ENCODE measurements at regions not wholly inside any gene's neighbourhood (a gene's known extent, or its start where the extent isn't known, plus 50 kb on each side); places are given as distances from the start of the nearest gene placed in this dataset.

DNA sequence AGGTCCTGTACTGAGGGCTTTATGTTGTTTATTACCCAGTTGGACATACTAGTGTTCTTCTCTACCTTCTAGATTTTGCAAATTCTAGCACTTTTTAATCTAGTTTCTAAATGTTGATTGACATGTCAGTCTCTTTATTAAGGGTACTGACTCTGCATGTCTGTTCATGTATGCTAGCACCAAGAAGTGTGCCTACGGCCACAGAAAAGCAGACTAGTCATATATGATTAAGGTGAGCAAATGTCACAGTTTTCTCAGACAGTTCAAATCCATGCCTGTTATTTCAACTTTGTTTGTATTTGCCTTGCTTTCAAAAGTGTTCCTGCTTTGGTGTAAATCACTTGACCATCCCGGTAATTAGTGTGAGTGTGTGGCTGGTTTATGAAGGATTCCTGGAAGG is 145.0 kb upstream of the DSEL start:
- Mint-ChIP-seq H3K4me3 (ENCODE audit: unreplicated experiment) (no peak overlapping the region), H3K9me3 (ENCODE audit: unreplicated experiment) (no peaks in the 10 kb centered on the region), H3K27me3 (ENCODE audit: unreplicated experiment) (peaks cover 1% of the 10 kb centered on the region), H3K27ac (ENCODE audit: unreplicated experiment) (no peak overlapping the region), H3K36me3 (ENCODE audit: low read depth, unreplicated experiment) (no peaks in the 10 kb centered on the region), H3K4me1 (ENCODE audit: unreplicated experiment) (no peaks in the 10 kb centered on the region)
- TF ChIP-seq, protein P1, sequence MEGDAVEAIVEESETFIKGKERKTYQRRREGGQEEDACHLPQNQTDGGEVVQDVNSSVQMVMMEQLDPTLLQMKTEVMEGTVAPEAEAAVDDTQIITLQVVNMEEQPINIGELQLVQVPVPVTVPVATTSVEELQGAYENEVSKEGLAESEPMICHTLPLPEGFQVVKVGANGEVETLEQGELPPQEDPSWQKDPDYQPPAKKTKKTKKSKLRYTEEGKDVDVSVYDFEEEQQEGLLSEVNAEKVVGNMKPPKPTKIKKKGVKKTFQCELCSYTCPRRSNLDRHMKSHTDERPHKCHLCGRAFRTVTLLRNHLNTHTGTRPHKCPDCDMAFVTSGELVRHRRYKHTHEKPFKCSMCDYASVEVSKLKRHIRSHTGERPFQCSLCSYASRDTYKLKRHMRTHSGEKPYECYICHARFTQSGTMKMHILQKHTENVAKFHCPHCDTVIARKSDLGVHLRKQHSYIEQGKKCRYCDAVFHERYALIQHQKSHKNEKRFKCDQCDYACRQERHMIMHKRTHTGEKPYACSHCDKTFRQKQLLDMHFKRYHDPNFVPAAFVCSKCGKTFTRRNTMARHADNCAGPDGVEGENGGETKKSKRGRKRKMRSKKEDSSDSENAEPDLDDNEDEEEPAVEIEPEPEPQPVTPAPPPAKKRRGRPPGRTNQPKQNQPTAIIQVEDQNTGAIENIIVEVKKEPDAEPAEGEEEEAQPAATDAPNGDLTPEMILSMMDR (IDR thresholded peaks at IDR 0.05; ENCODE audit: unreplicated experiment), result no peak
- DNase-seq (ENCODE audit: low spot score), result no peak

DNA sequence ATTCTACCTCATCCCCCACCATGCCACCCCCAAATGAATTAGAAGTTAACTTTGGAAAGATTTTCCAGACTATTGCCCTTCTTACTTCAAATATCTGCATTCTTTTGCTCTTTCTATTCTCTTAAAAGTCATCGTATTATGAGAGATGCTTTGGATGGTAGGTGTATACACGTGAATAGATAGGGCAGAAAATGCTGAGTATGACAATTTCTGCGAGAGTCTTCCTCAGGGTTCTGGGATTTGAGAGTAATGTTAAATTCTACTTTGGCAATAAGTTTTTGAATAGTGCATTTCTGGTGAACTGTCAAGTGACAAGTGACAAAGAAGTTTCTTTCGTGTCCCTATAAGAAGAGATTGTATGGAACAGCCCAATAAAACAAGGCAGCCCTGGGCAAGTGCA is 137.6 kb upstream of the DSEL start:
- no peaks in the 10 kb centered on the region for H3K9me3 Mint-ChIP-seq (ENCODE audit: unreplicated experiment)
- peaks cover 1% of the 10 kb centered on the region for H3K27me3 Mint-ChIP-seq (ENCODE audit: unreplicated experiment)
- no peaks in the 10 kb centered on the region for H3K4me1 Mint-ChIP-seq (ENCODE audit: unreplicated experiment)
- TF ChIP-seq, protein P1 (IDR thresholded peaks at IDR 0.05; ENCODE audit: unreplicated experiment), result no peak
- H3K36me3 Mint-ChIP-seq (ENCODE audit: low read depth, unreplicated experiment), result no peaks in the 10 kb centered on the region
- H3K27ac Mint-ChIP-seq (ENCODE audit: unreplicated experiment), result no peak overlapping the region
- no peak for DNase-seq (ENCODE audit: low spot score)
- no peak overlapping the region for H3K4me3 Mint-ChIP-seq (ENCODE audit: unreplicated experiment)

DNA sequence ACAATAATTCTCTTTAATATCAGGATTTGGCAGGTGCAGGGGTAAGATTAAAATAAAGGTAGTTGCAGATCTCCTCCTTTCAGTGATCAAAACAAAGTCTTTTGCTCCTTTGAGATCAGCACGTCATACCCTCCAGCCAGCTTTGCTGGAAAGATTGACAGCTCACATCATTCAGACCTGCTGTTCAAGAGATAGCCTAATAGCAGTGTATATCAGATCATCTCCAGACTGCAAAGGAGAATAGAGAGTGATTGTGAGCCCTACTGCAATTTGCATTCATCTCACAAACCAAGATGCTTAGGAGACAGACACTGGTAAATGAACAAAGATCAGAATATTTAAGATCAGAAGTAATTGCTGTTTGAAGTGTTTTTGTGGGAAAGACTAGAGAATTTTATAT is 135.8 kb upstream of the DSEL start:
- H3K27me3 Mint-ChIP-seq (ENCODE audit: unreplicated experiment), result no peaks in the 10 kb centered on the region
- no peaks in the 10 kb centered on the region for H3K36me3 Mint-ChIP-seq (ENCODE audit: low read depth, unreplicated experiment)
- H3K27ac Mint-ChIP-seq (ENCODE audit: unreplicated experiment), result no peak overlapping the region
- no peak for DNase-seq (ENCODE audit: low spot score)
- H3K9me3 Mint-ChIP-seq (ENCODE audit: unreplicated experiment), result no peaks in the 10 kb centered on the region
- TF ChIP-seq, protein P1 (IDR thresholded peaks at IDR 0.05; ENCODE audit: unreplicated experiment), result no peak
- no peak overlapping the region for H3K4me3 Mint-ChIP-seq (ENCODE audit: unreplicated experiment)
- H3K4me1 Mint-ChIP-seq (ENCODE audit: unreplicated experiment), result no peaks in the 10 kb centered on the region

DNA sequence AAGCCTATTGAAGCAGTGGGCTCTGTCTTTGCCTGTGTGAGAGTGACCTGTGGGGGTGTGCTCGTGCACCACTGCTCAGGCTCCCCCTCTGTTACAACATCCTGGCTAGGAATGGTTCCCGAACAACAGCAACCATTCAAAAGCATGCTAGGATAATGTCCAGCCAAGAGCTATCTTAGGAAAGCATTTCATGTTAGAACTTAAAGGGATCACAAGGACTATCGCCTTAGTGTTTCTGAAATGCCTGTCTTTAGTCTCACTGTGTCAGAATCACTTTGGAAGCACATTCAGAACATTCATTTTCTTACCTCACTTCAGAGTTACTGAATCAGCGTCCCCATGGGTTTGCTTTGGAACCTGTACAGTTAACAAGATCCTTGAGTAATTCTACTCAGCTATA is 134.9 kb upstream of the DSEL start:
- Mint-ChIP-seq H3K9me3 (ENCODE audit: unreplicated experiment) (no peaks in the 10 kb centered on the region), H3K4me3 (ENCODE audit: unreplicated experiment) (no peak overlapping the region), H3K4me1 (ENCODE audit: unreplicated experiment) (no peaks in the 10 kb centered on the region), H3K36me3 (ENCODE audit: low read depth, unreplicated experiment) (no peaks in the 10 kb centered on the region), H3K27me3 (ENCODE audit: unreplicated experiment) (no peaks in the 10 kb centered on the region), H3K27ac (ENCODE audit: unreplicated experiment) (no peak overlapping the region)
- TF ChIP-seq, protein P1 (IDR thresholded peaks at IDR 0.05; ENCODE audit: unreplicated experiment), result no peak
- no peak for DNase-seq (ENCODE audit: low spot score)

DNA sequence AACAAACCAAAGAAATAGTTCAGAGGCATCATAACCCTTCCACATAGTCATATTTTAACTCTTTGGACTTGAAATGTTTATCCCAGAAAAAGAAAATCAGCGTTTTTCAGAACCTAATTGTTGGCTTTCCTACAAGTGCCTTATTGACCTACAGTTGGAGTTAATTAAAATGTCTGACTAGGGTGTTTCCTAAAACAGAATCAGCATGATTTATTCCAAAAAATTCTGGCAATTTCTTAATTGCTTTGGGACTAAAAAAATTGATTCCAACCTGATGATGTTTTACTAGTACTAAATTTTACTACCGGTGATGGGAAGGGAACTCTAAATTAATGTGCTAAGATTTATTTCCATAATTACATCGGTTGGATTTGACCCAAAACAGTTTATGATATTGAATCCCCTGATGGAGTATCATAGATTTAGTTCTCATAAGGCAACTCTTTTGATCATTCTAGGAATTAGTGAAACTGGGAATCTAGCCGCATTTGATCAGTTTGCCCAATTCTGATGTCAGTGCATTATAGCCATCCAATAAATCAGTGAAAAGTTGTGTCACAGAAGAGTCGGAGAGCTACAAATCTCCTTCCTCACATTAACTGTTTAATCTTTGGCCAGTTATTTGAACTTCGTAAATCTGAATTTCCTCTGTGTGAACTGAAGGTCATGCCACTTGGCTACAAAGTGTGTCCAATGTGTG is 134.3 kb upstream of the DSEL start:
- H3K4me1 Mint-ChIP-seq (ENCODE audit: unreplicated experiment), result no peaks in the 10 kb centered on the region
- no peaks in the 10 kb centered on the region for H3K36me3 Mint-ChIP-seq (ENCODE audit: low read depth, unreplicated experiment)
- no peak overlapping the region for H3K4me3 Mint-ChIP-seq (ENCODE audit: unreplicated experiment)
- DNase-seq (ENCODE audit: low spot score), result no peak
- H3K9me3 Mint-ChIP-seq (ENCODE audit: unreplicated experiment), result no peaks in the 10 kb centered on the region
- H3K27ac Mint-ChIP-seq (ENCODE audit: unreplicated experiment), result no peak overlapping the region
- TF ChIP-seq, protein P1 (IDR thresholded peaks at IDR 0.05; ENCODE audit: unreplicated experiment), result no peak
- H3K27me3 Mint-ChIP-seq (ENCODE audit: unreplicated experiment), result no peaks in the 10 kb centered on the region
